Osteocyte (in vitro differentiated cells): ENCODE measurements at regions not wholly inside any gene's neighbourhood (a gene's known extent, or its start where the extent isn't known, plus 50 kb on each side); places are given as distances from the start of the nearest gene placed in this dataset.
"Not testable (repeated sequence)": the region's sequence is repeated elsewhere in the genome, so short reads cannot be mapped to it uniquely, and the experiment has no call there.

Experiments
- DNase-seq: peaks from one replicate; pipeline ENCODE4 v3.0.0; 2021; ENCODE audit warnings: mixed read lengths; ENCODE audit not compliant: unreplicated experiment; ENCODE audit errors: extremely low spot score
- H3K27ac Mint-ChIP-seq: one replicate; pipeline ENCODE4 v1.8.0; 2021; ENCODE audit warnings: mild to moderate bottlenecking, mixed read lengths; ENCODE audit not compliant: unreplicated experiment
- H3K27me3 Mint-ChIP-seq: one replicate; pipeline ENCODE4 v1.8.0; 2021; ENCODE audit warnings: mixed read lengths; ENCODE audit not compliant: unreplicated experiment
- H3K36me3 Mint-ChIP-seq: one replicate; pipeline ENCODE4 v1.8.0; 2021; ENCODE audit warnings: mixed read lengths; ENCODE audit not compliant: unreplicated experiment
- H3K4me1 Mint-ChIP-seq: one replicate; pipeline ENCODE4 v1.8.0; 2021; ENCODE audit warnings: mixed read lengths; ENCODE audit not compliant: unreplicated experiment
- H3K4me3 Mint-ChIP-seq: one replicate; pipeline ENCODE4 v1.8.0; 2021; ENCODE audit warnings: mild to moderate bottlenecking, moderate library complexity, mixed read lengths; ENCODE audit not compliant: unreplicated experiment
- H3K9me3 Mint-ChIP-seq: one replicate; pipeline ENCODE4 v1.8.0; 2021; ENCODE audit warnings: mixed read lengths; ENCODE audit not compliant: unreplicated experiment
- CTCF ChIP-seq: fragments of 200-600 bp; sonication (generic); IDR thresholded peaks from 2 replicates; pipeline ENCODE4 v1.5.0; 2021; ENCODE audit warnings: antibody characterized with exemption, mild to moderate bottlenecking, moderate library complexity

DNA sequence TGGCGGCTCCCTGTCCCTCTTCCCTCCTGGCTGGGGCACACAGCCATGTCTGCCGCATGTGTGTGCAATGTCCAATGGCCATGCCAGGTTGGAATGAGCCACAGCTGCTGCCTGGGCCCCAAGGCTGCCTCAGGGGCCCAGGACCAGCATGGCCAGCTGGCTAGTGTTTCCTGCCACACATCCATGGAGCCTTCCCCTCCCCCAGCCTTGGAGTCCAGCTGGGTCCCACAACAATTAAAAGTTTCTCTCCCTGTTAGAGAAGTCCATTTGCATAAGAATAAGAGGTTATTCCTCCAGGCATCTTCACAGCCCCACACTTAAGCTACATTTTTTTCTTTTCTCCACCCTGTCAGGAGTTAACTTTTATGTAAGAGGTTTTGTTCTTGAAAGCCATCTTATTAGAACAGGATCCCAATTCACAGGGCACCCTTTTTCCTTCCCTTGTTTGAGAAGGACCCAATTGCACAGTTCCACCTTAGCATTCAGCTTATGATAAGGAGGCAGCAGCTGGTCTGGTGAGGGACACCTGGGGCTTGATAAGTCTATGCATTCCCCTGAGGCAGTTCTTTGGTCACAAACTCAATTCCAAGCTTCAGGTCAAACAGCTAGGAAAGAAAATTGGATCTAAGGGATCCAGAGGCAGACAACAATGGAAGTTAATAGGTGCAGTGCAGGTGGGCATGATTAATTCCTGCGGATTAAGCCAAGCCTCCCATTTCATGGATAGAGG, 963.3 kb upstream of the GRIA3 start:
- Mint-ChIP-seq H3K4me1 (no peaks in the 10 kb centered on the region), H3K27ac (no peak overlapping the region), H3K36me3 (no peaks in the 10 kb centered on the region), H3K4me3 (no peak overlapping the region), H3K9me3 (peaks cover 28% of the 10 kb centered on the region), H3K27me3 (no peaks in the 10 kb centered on the region)
- TF ChIP-seq CTCF: no peak
- DNase-seq: no peak

- not testable (repeated sequence) for H3K4me1 Mint-ChIP-seq, H3K27ac Mint-ChIP-seq, H3K27me3 Mint-ChIP-seq, H3K4me3 Mint-ChIP-seq, H3K36me3 Mint-ChIP-seq, DNase-seq
- H3K9me3 Mint-ChIP-seq: peaks cover 28% of the 10 kb centered on the region
Measured at GRCh38 chrX:122221810-122222209, 962.3 kb upstream of the GRIA3 start.

GRCh38 chrX:122224137-122224536, 959.9 kb upstream of the GRIA3 start:
- peaks cover 20% of the 10 kb centered on the region for H3K9me3 Mint-ChIP-seq
- not testable (repeated sequence) for H3K27ac Mint-ChIP-seq, H3K4me3 Mint-ChIP-seq, DNase-seq, H3K4me1 Mint-ChIP-seq, H3K27me3 Mint-ChIP-seq, H3K36me3 Mint-ChIP-seq

GRCh38 chrX:122238801-122239200, 945.3 kb upstream of the GRIA3 start:
- no peak for DNase-seq
- Mint-ChIP-seq H3K36me3 (no peaks in the 10 kb centered on the region), H3K9me3 (peaks cover 47% of the 10 kb centered on the region), H3K4me1 (no peaks in the 10 kb centered on the region), H3K27me3 (no peaks in the 10 kb centered on the region), H3K27ac (no peak overlapping the region), H3K4me3 (no peak overlapping the region)
- TF ChIP-seq CTCF: no peak

DNA sequence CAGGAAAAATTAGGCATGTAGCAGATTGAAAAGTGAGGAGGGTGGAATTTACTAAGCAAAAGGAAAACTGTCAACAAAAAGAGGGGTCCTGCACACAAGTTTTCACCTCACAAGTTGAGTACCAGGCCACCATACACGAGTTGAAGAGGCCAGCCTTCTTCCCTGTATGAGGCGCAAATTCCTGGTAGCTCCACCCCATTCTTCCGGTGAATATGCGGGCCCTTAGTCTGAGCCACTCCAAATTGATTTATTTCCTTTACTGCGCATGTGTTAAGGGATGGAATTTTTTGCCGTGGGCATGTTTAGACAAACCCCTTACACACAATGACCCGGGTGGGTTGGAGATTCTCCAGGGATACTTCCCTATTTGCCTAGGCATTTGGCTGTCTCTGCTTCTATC, 942.1 kb upstream of the GRIA3 start:
- Mint-ChIP-seq H3K4me3 (no peak overlapping the region), H3K27ac (no peak overlapping the region), H3K4me1 (no peaks in the 10 kb centered on the region), H3K36me3 (no peaks in the 10 kb centered on the region), H3K9me3 (peaks cover 38% of the 10 kb centered on the region), H3K27me3 (no peaks in the 10 kb centered on the region)
- no peak for TF ChIP-seq CTCF
- DNase-seq: no peak

DNA sequence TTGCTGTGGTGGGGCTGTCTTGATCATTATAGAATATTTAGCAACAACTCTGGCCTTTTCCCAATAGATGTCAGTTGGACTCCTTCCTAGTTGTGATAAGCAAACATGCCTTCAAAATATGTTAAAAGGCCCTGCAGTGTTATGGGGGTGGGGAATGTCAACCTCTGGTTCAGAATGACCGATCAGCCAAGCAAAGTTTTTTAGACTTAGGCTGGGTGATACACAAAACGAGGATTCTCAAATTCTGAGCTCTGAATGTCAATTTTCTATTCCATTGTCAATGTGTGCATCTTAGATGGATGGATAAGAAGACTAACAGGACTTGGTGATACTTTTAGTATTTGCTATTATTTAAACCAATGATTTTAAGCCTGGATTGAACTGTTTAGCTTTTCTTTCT, 940.0 kb upstream of the GRIA3 start:
- Mint-ChIP-seq H3K4me1 (no peaks in the 10 kb centered on the region), H3K9me3 (peaks cover 45% of the 10 kb centered on the region), H3K36me3 (no peaks in the 10 kb centered on the region), H3K27ac (no peak overlapping the region), H3K27me3 (no peaks in the 10 kb centered on the region), H3K4me3 (no peak overlapping the region)
- no peak for TF ChIP-seq CTCF
- DNase-seq: no peak
